Epithelial cell of esophagus (primary cell): ENCODE measurements at regions not wholly inside any gene's neighbourhood (a gene's known extent, or its start where the extent isn't known, plus 50 kb on each side); places are given as distances from the start of the nearest gene placed in this dataset.

Experiments
- DNase-seq: peaks from one replicate; pipeline ENCODE4 v3.0.0; 2010; ENCODE audit warnings: low read depth
- H3K4me3 ChIP-seq: 2 replicates; pipeline ENCODE4 v1.5.1; 2011; ENCODE audit warnings: mild to moderate bottlenecking, low read length, control low read depth
- CTCF ChIP-seq: IDR thresholded peaks from 2 replicates; pipeline ENCODE4 v1.5.1; 2011; ENCODE audit warnings: low read depth, mild to moderate bottlenecking, low read length, control low read depth, inconsistent platforms; ENCODE audit not compliant: insufficient read depth; ENCODE audit errors: missing control alignments

GRCh38 chr18:73669297-73669696 lies 478.3 kb downstream of the FBXO15 start:
- peak; percentile 50 for DNase-seq
- no peak overlapping the region for H3K4me3 ChIP-seq
- TF ChIP-seq CTCF: no peak

- H3K4me3 ChIP-seq: no peak overlapping the region
- no peak for DNase-seq
- TF ChIP-seq CTCF: no peak
Measured at GRCh38 chr18:73668051-73668450, 479.6 kb downstream of the FBXO15 start.

GRCh38 chr18:73666772-73667171 lies 480.9 kb downstream of the FBXO15 start:
- DNase-seq: no peak
- no peak overlapping the region for H3K4me3 ChIP-seq
- TF ChIP-seq CTCF: no peak

GRCh38 chr18:73664896-73665295 lies 482.7 kb downstream of the FBXO15 start:
- TF ChIP-seq CTCF: no peak
- no peak for DNase-seq
- H3K4me3 ChIP-seq: no peak overlapping the region

GRCh38 chr18:73663581-73663980 lies 484.1 kb downstream of the FBXO15 start:
- DNase-seq: no peak
- no peak for TF ChIP-seq CTCF
- no peak overlapping the region for H3K4me3 ChIP-seq

- no peak overlapping the region for H3K4me3 ChIP-seq
- DNase-seq: no peak
- TF ChIP-seq CTCF: no peak
Measured at GRCh38 chr18:73662421-73662820, 485.2 kb downstream of the FBXO15 start.

GRCh38 chr18:73660931-73661856 lies 486.4 kb downstream of the FBXO15 start:
- no peak for TF ChIP-seq CTCF
- no peak for DNase-seq

More at GRCh38 chr18:73660931-73661856, 486.4 kb downstream of the FBXO15 start:
- H3K4me3 ChIP-seq: no peak overlapping the region
